GM18499 (cell line): ENCODE measurements at regions not wholly inside any gene's neighbourhood (a gene's known extent, or its start where the extent isn't known, plus 50 kb on each side); places are given as distances from the start of the nearest gene placed in this dataset.
"Not testable (repeated sequence)": the region's sequence is repeated elsewhere in the genome, so short reads cannot be mapped to it uniquely, and the experiment has no call there.

ENCODE experiments used
- ATAC-seq: cut with Tn5 transposase; IDR thresholded peaks from one replicate; pipeline ENCODE4 v1.9.1; 2021; ENCODE audit warnings: moderate number of reproducible peaks; ENCODE audit not compliant: insufficient read depth, unreplicated experiment

DNA sequence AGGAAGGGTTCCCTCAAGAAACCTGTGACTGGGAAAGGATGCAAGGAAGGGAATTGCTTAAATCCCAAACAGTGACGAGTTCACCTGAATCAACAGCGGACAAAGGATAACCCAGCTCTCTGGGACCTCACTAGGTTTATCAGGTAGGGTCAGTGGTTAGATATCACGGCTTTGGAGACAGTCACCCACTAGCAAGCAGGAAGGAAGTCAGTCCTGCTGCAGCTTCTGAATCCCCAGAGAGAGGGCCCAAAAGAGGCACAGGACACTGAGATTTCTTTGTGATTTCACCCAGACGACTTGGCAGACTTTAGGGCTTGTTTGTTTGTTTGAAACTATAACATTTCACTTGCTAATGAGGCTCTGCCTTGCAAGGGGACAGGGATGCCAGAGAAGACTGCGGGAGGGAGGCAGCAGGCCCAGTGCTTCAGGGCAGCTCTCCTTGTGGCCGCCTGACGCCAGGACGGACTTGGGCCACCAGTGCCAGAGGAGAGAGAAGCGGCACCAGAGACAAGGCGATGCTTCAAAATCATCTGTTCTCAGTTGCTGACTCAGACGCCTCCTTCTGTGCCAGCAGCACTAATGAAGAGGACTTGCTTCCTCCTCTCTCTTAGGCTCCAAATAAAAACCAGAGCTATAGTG, 275.6 kb upstream of the SLC30A5 start:
- no peak for ATAC-seq

DNA sequence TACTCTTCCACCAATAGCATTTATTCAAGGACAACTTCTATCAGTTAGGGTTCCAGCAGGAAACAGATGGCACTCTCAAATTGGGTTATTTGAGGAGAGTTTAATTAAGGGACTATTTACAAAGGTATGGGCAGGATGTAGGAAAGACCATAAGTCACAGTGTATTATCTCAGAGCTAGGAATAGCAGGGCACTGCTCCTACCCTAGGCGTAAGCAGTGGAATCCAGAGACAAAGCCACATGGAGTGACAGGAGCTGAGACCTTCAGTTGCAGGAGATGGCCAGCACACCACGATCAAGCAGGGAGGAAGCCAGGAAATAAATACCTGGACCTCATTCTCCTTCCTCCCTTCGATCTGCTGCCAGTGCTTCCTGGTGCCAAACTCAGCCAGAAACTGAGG, 274.9 kb upstream of the SLC30A5 start:
- no peak for ATAC-seq

DNA sequence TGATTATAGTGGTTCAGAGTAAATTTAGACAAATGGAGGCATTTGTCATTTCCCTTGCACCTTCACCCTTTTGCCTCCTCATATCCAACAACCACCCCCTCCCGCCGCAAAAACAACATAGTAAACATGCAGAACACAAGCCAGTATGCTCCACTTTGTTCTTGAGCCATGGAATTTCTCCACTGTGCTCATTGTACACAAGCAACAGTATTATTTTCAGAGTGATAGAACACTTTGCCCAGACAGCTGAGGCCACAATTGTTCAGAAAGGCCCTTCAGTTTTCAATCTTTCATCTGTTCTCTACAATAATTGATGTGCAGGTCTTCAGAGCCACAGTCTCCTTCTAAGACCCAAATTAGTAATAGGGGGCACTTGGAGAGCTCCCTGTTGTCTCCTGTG, 272.8 kb upstream of the SLC30A5 start:
- ATAC-seq = no peak

DNA sequence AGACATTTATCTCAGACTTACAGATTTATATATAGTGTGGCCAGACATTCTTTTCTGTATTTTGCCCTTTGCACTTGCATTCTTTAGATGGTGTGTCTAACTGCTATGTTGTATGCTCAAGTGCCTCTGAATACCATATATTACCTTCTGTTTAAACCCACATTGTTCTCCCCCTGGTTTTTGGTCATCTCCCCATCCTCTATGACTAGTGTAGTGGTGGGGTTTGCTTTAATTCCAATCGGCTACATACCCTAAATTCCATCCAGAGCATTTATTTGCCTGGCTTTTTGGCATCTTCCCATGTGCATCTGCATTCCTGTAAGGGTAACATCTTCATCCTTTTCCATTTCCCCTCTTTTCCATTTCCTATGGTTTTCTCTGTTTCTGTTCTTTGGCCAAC, 271.0 kb upstream of the SLC30A5 start:
- no peak for ATAC-seq

DNA sequence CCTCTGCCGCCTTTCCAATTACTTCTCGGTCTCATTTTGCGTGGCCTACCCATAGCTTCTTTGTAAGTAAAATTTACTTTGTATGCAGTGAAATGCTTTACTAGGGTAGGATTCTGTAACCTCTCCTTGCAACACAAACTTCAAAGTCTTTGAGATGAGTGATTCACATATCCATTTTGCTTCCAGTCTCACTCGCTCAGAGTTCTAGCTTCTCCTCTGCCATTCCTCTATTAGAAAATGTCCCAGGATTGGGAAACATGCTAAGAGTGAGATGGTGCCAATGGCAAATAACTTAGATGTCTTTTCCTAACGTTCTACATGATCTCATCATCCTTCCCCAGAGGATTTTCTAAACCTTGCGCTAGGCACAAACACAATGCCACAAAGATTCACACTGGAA, 270.5 kb upstream of the SLC30A5 start:
- ATAC-seq = no peak

DNA sequence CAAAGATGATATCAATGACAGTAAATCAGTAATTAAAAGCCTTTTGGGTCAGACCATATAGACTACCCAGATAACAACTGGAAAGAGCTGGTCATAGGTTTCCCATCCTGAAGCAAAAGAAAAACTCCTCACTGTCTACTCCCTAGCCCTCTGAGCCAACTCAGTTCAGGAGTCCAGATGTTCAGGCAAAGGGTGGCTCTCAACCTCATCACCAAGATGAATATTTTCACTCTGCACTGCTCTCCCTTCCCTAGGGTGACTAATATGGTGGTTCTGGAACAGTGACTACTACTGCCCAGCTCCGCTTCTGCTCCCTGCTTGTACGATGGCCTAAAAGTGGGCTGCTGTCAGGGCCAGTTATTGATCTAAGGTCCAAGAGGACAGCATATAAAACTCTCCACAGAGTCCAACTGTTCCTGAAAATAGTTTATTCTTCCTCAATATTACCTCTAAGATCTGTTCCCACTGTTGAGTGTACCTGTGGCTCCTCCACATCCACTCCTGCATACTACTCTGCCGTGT, 263.4 kb upstream of the SLC30A5 start:
- no peak for ATAC-seq

DNA sequence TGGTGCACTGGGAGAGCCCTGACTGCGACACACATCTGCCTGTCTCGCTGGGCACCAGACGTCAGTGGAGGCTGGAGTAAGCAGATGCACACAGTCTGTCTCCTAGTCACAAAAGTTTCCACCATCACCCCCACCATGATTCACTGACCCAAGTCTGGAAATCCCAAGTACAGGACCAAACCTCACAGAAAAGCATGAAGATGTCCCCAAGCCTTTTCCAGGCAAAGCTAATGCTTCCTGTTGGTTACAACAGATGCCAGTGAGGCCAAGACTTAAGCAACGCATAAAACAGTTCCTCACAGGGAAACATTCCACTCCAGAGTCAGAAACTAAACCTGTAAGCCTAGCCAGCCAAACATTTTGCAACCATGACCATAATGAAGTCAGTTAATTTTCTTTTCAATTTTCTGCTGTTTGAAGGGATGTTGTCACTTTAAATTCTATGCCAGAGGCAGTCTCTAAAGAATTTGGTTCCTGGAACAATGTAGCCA, 259.3 kb upstream of the SLC30A5 start:
- ATAC-seq = no peak

DNA sequence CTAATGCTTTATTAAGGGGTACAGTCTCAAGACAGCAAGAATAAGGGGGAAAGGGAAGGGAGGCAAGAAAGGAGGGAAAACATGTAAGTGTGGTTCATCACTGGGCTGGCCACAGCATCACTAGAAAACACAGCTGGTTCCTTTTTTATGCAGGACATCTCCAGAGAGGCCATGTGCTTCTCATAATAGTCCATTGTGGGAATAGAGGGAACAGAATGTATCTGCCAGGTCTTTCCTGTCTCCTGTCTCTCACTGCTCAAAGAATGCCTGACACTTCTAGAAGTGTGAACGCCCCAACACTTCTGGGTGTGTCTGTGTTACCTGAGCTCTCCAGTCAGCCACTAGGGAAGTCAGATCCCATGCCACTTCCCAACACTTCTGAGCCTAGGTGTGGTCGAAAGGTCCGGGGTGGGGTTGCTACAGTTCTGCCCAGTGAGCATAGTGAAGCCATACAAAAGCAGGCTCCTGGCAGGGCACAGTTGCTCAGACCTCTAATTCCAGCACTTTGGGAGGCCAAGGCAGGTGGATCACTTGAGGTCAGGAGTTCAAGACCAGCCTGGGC, 255.6 kb upstream of the SLC30A5 start:
- no peak for ATAC-seq

DNA sequence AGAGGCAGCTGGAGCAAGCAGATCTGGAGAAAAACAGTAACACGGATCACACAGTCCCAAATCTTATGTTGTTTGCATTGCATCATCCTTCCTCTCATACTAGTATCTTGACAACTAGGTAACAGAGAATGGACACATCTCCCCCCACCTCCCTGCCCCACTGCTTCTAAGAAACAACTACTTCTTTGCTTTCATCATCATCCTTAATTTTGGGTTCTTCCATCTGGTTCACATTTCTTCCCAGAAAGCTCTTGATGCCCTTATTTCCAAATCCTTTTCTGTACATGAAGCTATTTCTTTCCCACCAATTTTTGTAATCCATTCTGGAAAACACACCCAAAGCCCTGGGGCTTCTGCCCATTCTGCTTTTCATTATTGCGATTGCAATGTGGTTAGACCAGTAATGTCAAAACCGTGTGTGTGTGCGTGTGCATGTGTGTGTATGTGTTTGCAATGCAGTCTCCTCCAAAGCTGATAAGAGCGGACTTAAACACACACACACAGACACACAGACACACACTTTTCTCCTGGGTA, 254.7 kb upstream of the SLC30A5 start:
- ATAC-seq = no peak

DNA sequence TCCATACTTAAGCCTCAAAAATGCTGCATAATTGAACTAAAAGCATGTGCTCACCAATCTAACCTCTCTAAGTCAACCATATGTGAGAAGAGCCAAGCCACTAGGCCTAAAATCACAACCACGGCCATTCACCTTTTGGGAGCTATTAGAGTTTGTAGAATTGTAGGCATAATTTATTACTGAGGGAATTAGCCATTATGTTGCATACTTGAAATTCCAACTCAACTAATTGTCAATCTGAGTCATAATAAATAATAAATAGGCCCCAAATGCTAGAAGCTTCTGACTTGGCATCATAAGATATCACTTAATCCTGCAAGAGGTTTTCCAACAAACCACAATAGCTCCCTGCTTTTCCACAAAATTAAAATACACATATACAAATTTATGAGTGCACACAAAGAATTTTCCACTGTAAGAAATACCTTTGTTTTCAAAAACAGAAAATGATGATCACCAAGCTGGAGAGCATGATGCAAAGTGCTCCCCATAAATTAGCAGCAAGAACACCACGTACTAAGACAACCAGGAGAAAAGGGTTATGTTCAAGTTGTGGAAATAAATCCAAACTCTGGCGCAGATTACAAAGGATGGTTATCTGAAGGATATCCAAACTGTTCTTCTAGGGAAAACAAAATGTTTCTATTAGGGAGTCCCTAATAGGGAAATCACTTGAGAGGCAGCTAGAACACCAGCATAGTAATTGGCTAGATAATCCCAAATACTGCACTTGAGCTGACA, 250.0 kb upstream of the SLC30A5 start:
- no peak for ATAC-seq

DNA sequence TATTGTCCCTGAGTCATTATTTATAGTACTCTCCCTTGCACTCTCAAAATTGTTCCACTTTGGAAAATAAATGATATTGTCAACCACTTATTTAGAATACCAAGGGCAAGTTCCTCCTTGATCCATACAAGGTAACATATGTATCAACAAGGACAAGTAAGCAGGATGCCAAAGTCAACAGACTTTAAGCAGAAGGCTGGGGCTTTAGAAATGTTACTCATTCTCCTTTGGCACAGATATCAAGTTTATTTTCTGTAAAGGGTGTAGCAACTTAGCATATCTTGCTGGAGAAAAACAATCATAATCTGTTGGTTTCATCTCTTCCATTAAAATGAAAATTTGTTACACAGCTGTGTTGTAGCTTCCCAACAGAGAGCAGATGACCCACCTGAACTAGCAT, 248.7 kb upstream of the SLC30A5 start:
- ATAC-seq = no peak

DNA sequence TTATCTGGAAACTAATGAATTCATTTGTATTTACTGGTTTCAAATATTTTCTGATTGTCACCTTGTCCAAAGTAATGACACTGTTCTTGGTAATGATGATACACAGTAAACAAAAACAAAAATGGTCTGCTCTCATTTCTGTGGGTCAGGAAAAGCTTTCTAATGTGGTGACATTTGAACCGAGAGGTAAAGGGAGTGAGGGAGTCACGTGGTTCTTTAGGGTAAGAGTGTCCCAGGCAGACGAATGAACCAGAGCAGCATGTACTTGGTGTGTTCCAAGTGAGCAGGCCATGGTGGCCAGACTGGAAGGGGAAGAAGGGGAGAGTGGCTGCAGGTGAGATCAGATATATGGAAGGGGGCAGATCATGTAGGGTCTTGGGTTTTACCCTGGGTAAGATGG, 247.0 kb upstream of the SLC30A5 start:
- ATAC-seq = no peak

DNA sequence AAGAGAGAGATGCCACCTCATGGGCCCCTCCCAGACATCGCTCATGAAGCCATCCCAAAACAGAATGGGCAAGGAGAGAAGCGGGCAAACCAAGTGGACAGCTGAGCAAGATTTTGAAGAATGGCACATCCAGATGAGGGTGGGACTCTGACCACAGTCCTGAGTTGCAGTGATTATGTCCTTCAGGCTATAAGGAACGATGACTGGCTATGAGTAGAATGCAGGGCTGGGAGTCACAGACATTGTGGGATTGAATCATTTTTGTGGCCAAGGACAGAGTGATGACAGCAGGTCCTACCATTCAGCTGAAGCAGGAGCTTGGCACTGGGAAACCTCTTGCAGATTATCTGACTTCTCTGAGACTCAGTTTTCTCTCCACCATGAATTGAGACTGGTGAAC, 245.7 kb upstream of the SLC30A5 start:
- ATAC-seq = no peak

DNA sequence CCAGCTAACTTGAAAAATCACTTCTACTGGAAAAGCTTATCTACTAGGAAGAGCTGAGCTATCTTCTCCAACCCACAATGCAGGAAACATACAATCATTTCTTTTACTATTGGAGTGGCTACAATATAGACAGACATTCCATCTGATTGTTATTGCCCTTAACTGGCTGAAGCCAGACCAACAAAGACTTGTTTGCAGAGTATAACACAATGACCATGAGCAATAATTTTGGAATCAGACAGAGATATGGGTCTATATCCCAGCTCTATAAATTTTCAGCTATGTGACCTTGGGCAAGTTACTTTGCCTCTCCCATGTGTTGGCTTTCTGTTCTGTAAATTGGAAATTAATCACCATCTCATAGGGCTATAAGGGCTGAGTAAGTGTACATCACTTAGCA, 244.7 kb upstream of the SLC30A5 start:
- no peak for ATAC-seq

DNA sequence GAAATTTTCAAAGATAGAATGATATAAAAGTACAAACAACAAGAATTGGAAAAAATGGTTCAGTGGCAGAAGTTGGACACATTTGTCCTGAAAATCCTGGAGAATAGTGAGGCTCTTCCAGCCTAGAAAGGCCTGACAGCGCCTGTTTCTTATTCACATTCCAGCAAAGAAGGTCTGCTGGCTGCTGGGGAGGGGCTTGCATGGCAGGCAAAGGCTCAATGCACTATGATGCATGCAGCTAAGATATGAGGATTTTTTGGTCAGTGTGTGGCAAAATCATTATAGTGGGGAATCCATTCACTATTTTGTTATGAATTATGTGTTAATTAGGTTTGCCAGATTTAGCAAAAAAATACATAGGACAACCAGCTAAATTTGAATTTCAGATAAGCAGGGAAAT, 243.9 kb upstream of the SLC30A5 start:
- no peak for ATAC-seq

DNA sequence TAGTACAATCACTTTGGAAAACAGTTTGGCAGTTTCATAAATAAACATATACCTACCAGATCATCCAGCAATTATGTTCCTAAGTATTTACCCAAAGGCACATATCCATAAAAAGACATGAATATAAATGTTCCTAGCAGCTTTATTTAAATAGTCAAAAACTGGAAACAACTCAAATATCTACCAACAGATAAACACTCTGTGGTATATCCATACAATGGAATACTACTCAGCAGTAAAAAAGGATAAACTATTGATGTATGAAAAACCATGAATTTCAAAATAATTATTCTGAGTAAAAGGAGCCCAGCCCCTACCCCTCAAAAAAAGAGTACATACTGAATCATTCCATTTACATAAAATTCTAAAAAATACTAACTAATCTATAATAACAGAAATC, 232.7 kb upstream of the SLC30A5 start:
- no peak for ATAC-seq

DNA sequence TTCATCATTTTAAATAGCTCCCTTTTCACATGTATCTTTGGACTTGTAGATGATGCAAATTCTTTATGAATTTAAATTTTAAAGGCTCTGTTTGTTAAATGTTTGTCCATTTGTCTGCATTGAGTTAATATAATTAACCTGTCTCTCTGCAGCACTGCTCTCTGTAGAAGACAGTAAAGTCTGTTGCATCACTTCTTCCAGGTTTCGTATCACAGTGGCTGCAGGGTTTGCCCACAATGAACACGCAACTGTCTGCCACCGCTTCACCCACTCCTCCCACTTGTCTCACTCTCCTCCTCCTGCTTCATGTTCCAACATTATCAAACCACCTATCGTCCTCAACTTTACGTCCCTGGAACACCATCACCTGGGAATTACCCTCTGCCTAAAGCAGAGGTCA, 231.3 kb upstream of the SLC30A5 start:
- no peak for ATAC-seq

DNA sequence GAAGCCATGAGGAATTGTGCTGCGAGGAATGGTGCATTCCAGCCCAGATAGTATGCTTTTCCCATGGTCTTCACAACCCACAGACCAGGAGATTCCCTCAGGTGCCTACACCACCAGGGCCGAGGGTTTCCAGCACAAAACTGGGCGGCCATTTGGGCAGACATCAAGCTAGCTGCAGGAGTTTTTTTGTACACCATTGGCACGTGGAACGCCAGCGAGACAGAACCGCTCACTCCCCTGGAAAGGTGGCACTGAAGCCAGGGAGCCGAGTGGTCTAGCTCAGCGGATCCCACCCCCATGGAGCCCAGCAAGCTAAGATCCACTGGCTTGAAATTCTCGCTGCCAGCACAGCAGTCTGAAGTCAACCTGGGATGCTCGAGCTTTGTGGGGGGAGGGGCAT, 228.6 kb upstream of the SLC30A5 start:
- not testable (repeated sequence) for ATAC-seq

DNA sequence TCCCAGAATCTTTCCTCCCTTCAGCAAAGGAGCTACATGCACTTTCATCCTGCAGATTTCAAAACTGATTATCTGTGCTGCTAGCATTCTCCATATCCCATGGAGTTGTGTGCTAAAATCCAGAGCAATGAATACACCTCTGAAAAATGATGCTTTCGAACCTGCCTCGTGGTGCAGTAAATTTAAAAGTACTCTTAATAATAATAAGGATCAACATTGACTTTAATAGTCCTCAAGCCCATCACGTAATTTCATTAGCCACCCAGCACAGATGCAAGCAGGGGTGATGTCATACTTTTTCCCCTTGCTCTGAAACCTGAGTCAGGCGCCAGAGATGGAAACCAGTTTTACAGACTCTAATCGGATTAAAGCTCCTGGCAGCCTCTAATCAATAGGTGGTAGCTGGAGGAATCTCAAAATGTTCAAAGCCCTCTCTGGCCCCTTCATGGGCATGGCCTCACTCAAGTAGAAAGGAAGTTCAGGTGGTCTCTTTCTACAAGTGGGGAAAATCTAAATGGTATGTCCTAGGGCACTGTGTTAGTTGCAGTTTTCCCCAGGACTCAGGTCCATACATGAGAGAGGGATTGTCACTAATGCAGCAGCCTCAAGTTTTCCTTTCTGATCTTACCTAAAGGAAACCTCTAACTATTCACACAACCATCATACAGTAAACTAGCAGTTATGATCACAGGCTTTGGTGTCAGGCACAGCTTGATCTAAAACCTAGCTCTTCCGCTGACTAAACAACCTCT, 221.6 kb upstream of the SLC30A5 start:
- ATAC-seq = no peak

DNA sequence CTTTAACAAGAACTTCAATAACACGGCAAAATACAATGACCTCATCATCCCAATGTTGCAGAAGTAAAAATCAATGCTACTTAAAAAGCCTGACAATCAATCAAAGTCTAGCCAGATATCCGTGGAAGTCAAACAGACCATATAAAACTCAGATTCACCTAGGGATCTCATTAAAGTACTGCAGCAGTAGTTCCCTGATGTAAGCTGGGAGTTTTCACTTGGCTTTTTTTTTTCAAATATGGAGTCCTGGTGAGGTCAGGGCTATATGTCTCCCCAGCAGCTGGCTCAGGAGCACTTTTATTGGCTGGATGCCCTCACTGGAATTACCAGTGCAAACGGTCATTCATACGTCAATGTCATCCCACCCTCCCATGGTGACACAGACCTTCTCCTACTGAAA, 220.6 kb upstream of the SLC30A5 start:
- no peak for ATAC-seq

DNA sequence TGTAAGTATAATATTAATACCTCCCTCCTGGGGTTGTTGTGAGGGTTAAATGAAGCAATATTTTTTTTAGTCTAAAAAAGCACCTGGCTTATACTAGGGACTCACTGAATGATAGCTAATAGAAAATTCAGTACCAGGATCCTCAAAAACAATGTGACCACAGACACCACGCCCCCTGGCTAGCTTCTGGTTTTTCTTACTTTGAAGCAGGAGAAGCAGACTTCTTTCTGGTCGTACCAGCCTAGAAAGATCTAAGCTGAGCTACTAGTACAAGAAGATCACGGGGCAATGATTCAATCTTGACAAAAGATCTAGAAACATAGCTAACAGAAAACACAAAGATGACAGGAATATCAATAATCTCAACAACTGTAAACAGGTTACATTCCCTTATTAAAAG, 218.5 kb upstream of the SLC30A5 start:
- no peak for ATAC-seq
